Colonic mucosa (tissue), 4 donors: ENCODE measurements at regions not wholly inside any gene's neighbourhood (a gene's known extent, or its start where the extent isn't known, plus 50 kb on each side); places are given as distances from the start of the nearest gene placed in this dataset.

Source experiments
- DNase-seq: peaks from one replicate; pipeline ENCODE4 v3.0.0-alpha.2; 2020
- H3K27ac ChIP-seq: fragments of 200-600 bp; one replicate; pipeline ENCODE4 v1.8.0; 2021
- H3K27me3 ChIP-seq: fragments of 200-600 bp; one replicate; pipeline ENCODE4 v1.8.0; 2021
- H3K36me3 ChIP-seq: fragments of 200-600 bp; one replicate; pipeline ENCODE4 v1.8.0; 2021
- H3K4me1 ChIP-seq: fragments of 200-600 bp; one replicate; pipeline ENCODE4 v1.8.0; 2021; ENCODE audit warnings: mild to moderate bottlenecking
- H3K4me3 ChIP-seq: fragments of 200-600 bp; one replicate; pipeline ENCODE4 v1.8.0; 2021
- H3K9ac ChIP-seq, 2 donors: one replicate each; pipeline ENCODE4 v1.7.0; 2013; ENCODE audit warnings: control low read depth in 2 of 2, low read depth in 2 of 2, low read length in 2 of 2
- H3K9me3 ChIP-seq: fragments of 200-600 bp; one replicate; pipeline ENCODE4 v1.8.0; 2021
- intact Hi-C: fragments of 100-400 bp; cut with DNase I; formaldehyde crosslinking; loops from one replicate; pipeline ENCODE4 v1.14.1; 2022
- TF ChIP-seq, protein P1 (sequence below): fragments of 200-600 bp; IDR thresholded peaks from one replicate; pipeline ENCODE4 v1.8.0; 2022; ENCODE audit warnings: antibody characterized with exemption, mild to moderate bottlenecking
- donor health status: healthy.
- donor health status: DM: no; HTN: no; CAD: no.
- donor health status: DM: no; HTN: no; CAD: no.

DNA sequence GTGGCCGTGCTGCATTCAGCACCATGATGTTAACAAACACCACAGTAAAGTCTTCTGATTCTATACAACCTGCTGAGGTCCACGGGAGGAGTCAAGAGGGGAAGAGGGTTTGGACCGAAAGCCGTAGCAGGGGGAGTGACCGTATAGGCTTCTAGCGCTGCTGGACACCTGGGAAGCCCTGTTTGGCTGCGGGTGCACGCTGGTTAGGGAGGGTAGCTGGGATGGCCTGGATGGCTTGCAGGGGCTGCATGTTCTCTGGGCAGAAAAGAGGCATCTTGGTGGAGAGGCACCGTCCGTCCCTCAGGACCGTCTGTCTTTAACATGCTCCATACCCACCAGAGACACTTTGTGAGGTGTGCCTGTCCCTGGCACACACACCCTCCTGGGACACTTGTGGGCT is 251.0 kb upstream of the IRX1 start:
- no peak for DNase-seq
- TF ChIP-seq, protein P1, sequence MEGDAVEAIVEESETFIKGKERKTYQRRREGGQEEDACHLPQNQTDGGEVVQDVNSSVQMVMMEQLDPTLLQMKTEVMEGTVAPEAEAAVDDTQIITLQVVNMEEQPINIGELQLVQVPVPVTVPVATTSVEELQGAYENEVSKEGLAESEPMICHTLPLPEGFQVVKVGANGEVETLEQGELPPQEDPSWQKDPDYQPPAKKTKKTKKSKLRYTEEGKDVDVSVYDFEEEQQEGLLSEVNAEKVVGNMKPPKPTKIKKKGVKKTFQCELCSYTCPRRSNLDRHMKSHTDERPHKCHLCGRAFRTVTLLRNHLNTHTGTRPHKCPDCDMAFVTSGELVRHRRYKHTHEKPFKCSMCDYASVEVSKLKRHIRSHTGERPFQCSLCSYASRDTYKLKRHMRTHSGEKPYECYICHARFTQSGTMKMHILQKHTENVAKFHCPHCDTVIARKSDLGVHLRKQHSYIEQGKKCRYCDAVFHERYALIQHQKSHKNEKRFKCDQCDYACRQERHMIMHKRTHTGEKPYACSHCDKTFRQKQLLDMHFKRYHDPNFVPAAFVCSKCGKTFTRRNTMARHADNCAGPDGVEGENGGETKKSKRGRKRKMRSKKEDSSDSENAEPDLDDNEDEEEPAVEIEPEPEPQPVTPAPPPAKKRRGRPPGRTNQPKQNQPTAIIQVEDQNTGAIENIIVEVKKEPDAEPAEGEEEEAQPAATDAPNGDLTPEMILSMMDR = no peak
- Histone ChIP-seq H3K27me3 (no peaks in the 10 kb centered on the region), H3K4me3 (no peak overlapping the region), H3K9me3 (no peaks in the 10 kb centered on the region), H3K36me3 (no peaks in the 10 kb centered on the region), H3K4me1 (no peaks in the 10 kb centered on the region), H3K9ac (no peak overlapping the region), H3K27ac (no peak overlapping the region)
- intact Hi-C loops = no loop called here

DNA sequence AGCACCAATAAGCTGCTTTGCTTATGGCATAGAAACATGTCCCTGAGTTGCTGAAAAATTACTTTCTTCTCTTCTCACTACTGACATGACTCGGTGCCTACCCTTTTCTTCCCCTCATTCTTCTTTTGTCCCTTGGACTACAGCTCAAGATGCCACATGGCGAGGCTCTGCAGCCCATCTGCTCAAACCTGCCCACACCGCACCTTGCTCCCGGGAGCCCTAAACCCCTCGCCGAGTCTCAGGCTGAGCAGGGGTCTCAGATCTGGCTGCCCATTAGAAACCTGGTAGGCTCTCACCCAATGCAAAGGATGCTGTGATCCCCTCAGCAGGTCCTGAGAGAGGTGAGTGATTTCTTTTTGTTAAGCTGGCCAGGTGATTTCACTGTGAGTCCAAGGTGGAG is 251.7 kb upstream of the IRX1 start:
- H3K27ac ChIP-seq = no peak overlapping the region
- no peak for DNase-seq
- TF ChIP-seq, protein P1 = no peak
- intact Hi-C loops = no loop called here
- H3K4me3 ChIP-seq = no peak overlapping the region
- H3K9ac ChIP-seq = no peak overlapping the region
- no peaks in the 10 kb centered on the region for H3K4me1 ChIP-seq
- H3K9me3 ChIP-seq = no peaks in the 10 kb centered on the region
- no peaks in the 10 kb centered on the region for H3K27me3 ChIP-seq
- no peaks in the 10 kb centered on the region for H3K36me3 ChIP-seq

DNA sequence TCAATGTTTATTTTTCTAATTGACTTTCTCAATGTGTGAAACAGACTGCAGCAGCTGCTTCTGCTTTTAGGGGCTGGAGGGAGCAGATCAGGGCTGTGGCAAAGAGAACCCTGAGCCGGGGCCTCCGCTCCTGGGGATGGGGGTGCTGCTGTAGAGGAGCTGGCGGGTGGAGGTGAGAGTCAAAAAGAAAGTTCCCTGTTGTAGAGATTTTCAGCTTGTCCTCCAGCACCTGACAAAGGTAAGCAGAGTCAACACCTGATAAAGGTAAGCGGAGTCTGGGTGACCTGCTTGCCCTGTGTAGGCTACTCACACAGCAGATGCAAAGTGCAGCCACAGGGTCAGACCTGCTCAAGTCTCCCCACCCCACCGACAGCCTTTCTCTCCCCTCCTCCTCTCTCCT is 252.4 kb upstream of the IRX1 start:
- H3K4me1 ChIP-seq = no peaks in the 10 kb centered on the region
- no peak for DNase-seq
- intact Hi-C loops = no loop called here
- TF ChIP-seq, protein P1 = no peak
- H3K4me3 ChIP-seq = no peak overlapping the region
- H3K36me3 ChIP-seq = no peaks in the 10 kb centered on the region
- H3K9ac ChIP-seq = no peak overlapping the region
- H3K27ac ChIP-seq = no peak overlapping the region
- no peaks in the 10 kb centered on the region for H3K9me3 ChIP-seq
- no peaks in the 10 kb centered on the region for H3K27me3 ChIP-seq

DNA sequence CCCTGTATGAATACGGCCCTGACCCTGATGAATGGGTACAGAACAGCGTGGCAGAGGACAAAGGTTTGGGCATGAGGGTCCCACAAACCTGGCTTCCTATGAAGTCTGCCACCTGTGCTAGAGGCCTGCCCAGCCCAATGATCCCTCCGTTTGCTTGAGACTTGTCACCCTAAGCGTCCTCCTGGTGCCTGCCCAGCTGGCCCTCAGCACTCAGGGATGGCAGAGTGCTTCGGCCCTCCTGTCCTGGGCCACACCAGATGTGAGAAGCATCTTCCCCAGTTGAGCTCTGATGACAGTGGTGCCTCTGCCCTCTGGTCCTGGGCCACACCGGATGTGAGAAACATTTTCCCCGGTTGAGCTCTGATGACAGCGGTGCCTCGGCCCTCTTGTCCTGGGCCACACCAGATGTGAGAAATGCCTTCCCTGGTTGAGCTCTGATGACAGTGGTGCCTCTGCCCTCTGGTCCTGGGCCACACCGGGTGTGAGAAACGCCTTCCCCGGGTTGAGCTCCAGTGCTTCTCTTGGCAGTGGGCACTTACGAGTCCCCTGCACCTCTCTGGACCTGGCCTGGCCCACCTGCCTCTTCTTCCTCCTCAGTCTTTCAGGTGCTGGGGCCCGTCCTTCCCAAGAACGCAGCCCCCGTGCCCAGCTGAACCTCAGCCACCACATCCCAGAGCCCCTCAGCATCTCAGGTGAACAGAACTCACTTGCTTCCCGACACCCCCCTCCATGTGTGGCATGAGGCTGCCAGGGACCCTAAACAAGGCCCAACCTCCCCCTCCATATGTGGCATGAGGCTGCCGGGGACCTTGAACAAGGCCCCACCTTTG is 253.1 kb upstream of the IRX1 start:
- no peak overlapping the region for H3K9ac ChIP-seq
- intact Hi-C loops = no loop called here

DNA sequence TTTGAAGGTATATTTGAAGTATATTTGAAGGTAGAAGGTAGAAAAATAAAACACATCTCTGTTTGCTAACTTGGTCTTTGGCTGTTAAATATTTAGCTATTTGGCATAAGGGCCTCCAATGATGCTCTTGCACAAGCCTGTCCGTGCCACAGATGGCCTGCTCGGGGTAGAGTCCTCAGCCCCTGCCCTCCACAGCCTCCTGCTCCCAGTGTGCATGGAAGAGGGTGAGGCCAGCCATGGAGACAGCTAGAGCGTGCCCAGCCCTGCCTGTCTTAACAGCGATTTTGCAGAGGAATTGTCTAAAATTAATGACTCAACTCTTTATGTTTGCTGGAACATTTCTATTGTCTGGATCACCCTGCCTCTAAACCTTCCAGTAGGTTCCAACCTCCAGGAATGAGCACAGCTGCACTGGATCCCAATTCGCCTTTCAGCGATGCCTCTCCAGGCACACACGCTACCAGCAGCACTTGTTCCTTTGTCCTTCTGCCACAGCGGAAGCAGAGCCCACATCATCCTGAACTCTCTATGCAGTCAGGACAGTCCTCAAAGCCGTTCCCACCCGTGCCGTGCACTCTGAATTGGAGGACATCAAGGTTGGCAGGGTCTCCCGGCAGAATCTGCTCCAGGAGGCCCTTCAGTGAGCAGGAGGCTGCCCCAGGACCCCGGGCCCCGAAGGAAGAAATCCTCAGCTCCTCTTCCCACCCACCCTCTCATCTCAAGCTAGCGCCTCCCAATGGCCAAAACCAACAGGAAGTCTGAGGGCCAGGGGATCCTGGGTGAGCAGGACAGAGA is 254.0 kb upstream of the IRX1 start:
- no peak overlapping the region for H3K9ac ChIP-seq
- H3K27me3 ChIP-seq = no peaks in the 10 kb centered on the region
- no peaks in the 10 kb centered on the region for H3K36me3 ChIP-seq
- intact Hi-C loops = no loop called here
- TF ChIP-seq, protein P1 = no peak
- no peak overlapping the region for H3K4me3 ChIP-seq
- H3K4me1 ChIP-seq = no peaks in the 10 kb centered on the region
- no peak overlapping the region for H3K27ac ChIP-seq
- H3K9me3 ChIP-seq = no peaks in the 10 kb centered on the region
- DNase-seq = no peak

More for the DNA sequence above, 253.1 kb upstream of the IRX1 start:
- DNase-seq = no peak
- no peaks in the 10 kb centered on the region for H3K4me1 ChIP-seq
- no peaks in the 10 kb centered on the region for H3K36me3 ChIP-seq
- H3K27ac ChIP-seq = no peak overlapping the region
- no peaks in the 10 kb centered on the region for H3K9me3 ChIP-seq
- no peak overlapping the region for H3K4me3 ChIP-seq
- TF ChIP-seq, protein P1 = no peak
- H3K27me3 ChIP-seq = no peaks in the 10 kb centered on the region
